ENCODE measurements at regions not wholly inside any gene's neighbourhood (a gene's known extent, or its start where the extent isn't known, plus 50 kb on each side); places are given as distances from the start of the nearest gene placed in this dataset.
A peak's percentile ranks its signal among the peaks of the same experiment; 100 is the strongest.

DNA sequence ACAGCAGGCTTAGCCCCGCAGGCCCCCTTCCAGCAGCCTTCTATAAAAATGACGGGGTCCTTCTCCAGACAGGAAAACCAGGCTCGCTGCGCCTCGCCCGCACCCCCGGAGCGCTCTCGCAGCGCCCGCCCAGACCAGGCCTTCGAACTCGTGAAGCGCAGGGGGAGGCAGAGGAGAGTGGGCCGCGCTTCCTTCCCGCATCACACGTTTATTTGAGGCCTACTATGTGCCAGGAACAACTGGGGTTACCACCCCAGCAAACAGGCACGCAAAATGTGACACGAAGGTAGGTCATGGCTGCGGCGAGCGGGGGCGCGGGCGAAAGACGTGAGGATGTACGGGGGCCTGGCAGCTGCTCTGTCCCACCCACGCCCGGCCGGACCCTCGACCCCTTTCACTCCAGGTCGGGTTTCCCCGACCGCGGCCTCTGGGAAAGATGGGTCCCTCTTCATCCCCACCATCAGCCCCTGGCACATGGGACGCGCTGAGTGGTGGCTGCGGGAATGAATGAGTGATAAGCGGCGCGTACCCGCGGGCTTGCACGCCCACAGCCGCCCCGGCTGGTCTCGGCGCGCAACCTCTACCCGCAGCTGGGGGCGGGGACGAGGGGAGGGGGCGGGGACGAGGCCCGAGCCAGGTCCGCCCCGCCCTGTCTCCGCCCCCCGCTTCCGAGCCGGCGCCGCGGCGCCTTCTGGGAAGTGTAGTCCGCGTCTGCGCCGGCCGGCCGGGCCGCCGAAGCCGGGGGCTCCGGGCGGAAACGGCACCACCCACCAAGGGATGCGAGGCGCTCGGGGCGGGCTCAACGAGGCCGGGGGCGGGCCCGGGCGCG, 59.1 kb downstream of the ZNF467 start:
- peaks cover 8% of the 10 kb centered on the region for H3K36me3 ChIP-seq (ENCODE audit: control insufficient read depth, insufficient read depth, low read length)
- H3K27ac ChIP-seq (ENCODE audit: low read depth, low read length), result peak overlapping the region; percentile 10

DNA sequence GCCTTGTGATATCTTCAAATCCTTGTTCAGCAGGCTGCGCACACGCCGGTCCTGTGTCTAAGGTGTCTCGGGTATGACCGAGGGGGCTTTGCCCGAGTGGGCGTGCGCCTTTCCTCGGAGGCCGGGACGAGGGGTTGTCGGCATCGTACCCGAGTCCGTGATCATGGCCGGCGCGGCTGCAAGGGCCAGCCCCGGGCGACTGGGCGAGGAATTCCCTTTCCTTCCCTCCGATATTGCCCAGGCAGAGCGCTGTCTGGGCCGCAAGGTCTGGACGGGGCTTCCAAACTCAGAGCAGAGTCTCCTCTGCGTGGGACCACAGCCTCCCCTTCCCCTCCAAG, 59.7 kb downstream of the ZNF467 start:
- peaks cover 34% of the 10 kb centered on the region for H3K4me1 ChIP-seq (ENCODE audit: control insufficient read depth, insufficient read depth, low read length)
- H3K27me3 ChIP-seq (ENCODE audit: control insufficient read depth, insufficient read depth, low read length), result no peaks in the 10 kb centered on the region
- peaks cover 12% of the 10 kb centered on the region for H3K9me3 ChIP-seq (ENCODE audit: control insufficient read depth, insufficient read depth, low read length)
- peaks cover 8% of the 10 kb centered on the region for H3K36me3 ChIP-seq (ENCODE audit: control insufficient read depth, insufficient read depth, low read length)
- no peak for DNase-seq (ENCODE audit: low read depth in 4 of 6, low spot score in 6 of 6)
- WGBS (ENCODE audit: insufficient coverage), result 67% methylated on average over 26 of the region's 26 CpGs
- H3K27ac ChIP-seq (ENCODE audit: low read depth, low read length), result no peak overlapping the region
- H3K4me3 ChIP-seq (ENCODE audit: low read depth, low read length), result peak overlapping the region; percentile 76

More for the DNA sequence above, 59.1 kb downstream of the ZNF467 start:
- peaks cover 38% of the 10 kb centered on the region for H3K4me1 ChIP-seq (ENCODE audit: control insufficient read depth, insufficient read depth, low read length)
- no peaks in the 10 kb centered on the region for H3K27me3 ChIP-seq (ENCODE audit: control insufficient read depth, insufficient read depth, low read length)
- 4% methylated on average over 82 of the region's 88 CpGs for WGBS (ENCODE audit: insufficient coverage)
- H3K9me3 ChIP-seq (ENCODE audit: control insufficient read depth, insufficient read depth, low read length), result peaks cover 10% of the 10 kb centered on the region
- H3K4me3 ChIP-seq (ENCODE audit: low read depth, low read length), result peak overlapping the region; percentile 76
- DNase-seq (ENCODE audit: low read depth in 4 of 6, low spot score in 6 of 6), result peak; percentile 63 to 98 (median 90)

DNA sequence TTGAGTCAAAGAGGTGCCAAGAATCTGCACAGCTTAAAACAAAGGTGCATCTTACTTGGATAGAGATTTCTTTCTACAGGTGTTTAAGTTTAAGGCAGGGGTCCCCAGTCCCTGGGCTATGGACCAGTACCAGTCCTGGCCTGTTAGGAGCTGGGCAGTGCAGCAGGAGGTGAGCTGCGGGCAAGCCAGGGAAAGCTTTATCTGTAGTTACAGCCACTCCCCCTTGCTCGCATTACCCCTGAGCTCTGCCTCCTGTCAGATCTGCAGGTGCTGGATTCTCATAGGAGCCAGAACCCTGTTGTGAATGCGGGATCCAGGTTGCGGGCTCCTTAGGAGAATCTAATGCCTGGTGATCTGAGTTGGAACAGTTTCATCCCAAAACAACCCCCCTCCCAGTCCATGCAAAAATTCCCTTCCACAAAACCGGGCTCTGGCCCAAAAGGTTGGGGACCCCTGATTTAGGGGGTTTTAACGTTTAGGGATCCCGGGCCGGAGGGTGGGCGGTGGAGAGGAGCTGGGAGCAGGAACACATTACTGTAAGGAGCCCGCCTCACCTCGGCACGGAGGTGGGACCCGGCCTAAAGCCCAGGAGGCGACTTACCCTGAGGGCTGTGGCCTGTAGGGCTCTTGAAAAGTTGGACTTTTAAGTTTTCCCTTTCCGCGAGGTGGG, 60.2 kb downstream of the ZNF467 start:
- H3K9me3 ChIP-seq (ENCODE audit: control insufficient read depth, insufficient read depth, low read length), result peaks cover 13% of the 10 kb centered on the region
- peaks cover 8% of the 10 kb centered on the region for H3K36me3 ChIP-seq (ENCODE audit: control insufficient read depth, insufficient read depth, low read length)
- no peak overlapping the region for H3K4me3 ChIP-seq (ENCODE audit: low read depth, low read length)
- no peaks in the 10 kb centered on the region for H3K27me3 ChIP-seq (ENCODE audit: control insufficient read depth, insufficient read depth, low read length)
- no peak for DNase-seq (ENCODE audit: low read depth in 4 of 6, low spot score in 6 of 6)
- no peak overlapping the region for H3K27ac ChIP-seq (ENCODE audit: low read depth, low read length)
- 80% methylated on average over 12 of the region's 16 CpGs for whole genome bisulfite sequencing (ENCODE audit: insufficient coverage)
- peaks cover 34% of the 10 kb centered on the region for H3K4me1 ChIP-seq (ENCODE audit: control insufficient read depth, insufficient read depth, low read length)

DNA sequence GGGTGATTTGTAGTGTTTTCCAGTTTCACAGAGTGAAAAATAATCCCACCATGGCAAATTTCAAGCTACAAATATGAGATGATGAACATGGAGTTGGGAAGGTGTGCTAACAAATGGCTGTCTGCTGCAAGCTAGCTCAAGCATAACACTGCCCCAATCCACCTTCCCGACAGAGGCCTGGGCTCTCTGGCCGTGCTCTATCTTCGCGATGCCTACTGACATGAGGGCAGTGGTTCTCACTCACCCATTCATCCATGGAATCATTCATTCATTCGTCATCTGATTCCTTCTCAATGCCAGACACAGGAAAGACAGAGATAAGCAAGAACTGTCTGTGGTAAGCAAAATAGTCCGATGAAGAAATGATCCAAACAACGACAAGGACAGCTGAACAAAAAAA, 65.4 kb downstream of the ZNF467 start:
- no peak overlapping the region for H3K27ac ChIP-seq (ENCODE audit: low read depth, low read length)
- no peaks in the 10 kb centered on the region for H3K36me3 ChIP-seq (ENCODE audit: control insufficient read depth, insufficient read depth, low read length)
- WGBS (ENCODE audit: insufficient coverage), result 91% methylated on average over 4 of the region's 7 CpGs
- DNase-seq (ENCODE audit: low read depth in 4 of 6, low spot score in 6 of 6), result no peak
- peaks cover 2% of the 10 kb centered on the region for H3K4me1 ChIP-seq (ENCODE audit: control insufficient read depth, insufficient read depth, low read length)
- H3K4me3 ChIP-seq (ENCODE audit: low read depth, low read length), result no peak overlapping the region
- no peaks in the 10 kb centered on the region for H3K27me3 ChIP-seq (ENCODE audit: control insufficient read depth, insufficient read depth, low read length)
- H3K9me3 ChIP-seq (ENCODE audit: control insufficient read depth, insufficient read depth, low read length), result peaks cover 13% of the 10 kb centered on the region

DNA sequence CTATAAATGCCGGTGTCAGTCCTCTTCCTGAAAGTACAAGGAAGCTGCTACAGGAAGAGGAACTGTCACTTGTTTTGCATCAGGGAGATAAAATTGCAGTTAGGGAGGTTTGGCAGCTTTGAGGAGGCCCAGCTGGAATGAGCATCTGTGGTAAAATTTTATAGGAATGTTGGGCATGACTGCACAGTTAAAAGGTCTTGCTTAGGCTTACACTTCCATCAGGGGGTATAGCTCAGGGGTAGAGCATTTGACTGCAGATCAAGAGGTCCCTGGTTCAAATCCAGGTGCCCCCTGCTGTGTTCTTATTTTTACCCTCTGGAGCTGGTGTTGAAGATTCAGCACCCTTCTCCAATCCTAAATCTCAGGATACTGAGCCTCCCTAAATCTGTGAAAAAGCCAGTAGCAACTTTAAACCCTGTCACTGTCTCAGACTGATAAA, 65.9 kb downstream of the ZNF467 start:
- Histone ChIP-seq H3K9me3 (ENCODE audit: control insufficient read depth, insufficient read depth, low read length) (peaks cover 13% of the 10 kb centered on the region), H3K4me3 (ENCODE audit: low read depth, low read length) (no peak overlapping the region), H3K27ac (ENCODE audit: low read depth, low read length) (no peak overlapping the region), H3K36me3 (ENCODE audit: control insufficient read depth, insufficient read depth, low read length) (no peaks in the 10 kb centered on the region), H3K27me3 (ENCODE audit: control insufficient read depth, insufficient read depth, low read length) (no peaks in the 10 kb centered on the region), H3K4me1 (ENCODE audit: control insufficient read depth, insufficient read depth, low read length) (no peaks in the 10 kb centered on the region)
- 75% methylated on average over 1 of the region's 1 CpG for WGBS (ENCODE audit: insufficient coverage)
- DNase-seq (ENCODE audit: low read depth in 4 of 6, low spot score in 6 of 6), result no peak

DNA sequence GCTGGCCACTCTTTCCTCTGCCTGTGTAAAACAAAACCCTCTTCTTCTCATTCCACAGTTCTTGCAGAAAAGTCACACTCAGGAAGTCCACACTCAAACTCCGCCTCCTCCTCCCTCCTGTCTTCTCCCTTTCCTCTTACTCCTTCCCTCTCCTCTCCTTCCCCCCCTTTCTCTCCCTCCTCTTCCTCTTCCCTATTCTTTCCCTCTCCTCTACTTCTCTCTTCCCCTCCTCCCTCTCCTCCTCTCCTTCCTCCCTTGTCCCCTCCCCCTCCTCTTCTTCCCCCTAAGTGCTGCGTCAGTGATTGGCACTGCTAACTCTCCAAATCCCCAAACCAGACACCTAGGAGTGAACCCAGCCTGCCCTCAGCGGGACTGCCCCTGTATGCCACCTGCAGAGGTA, 67.0 kb downstream of the ZNF467 start:
- WGBS (ENCODE audit: insufficient coverage), result 71% methylated on average over 3 of the region's 3 CpGs
- H3K4me1 ChIP-seq (ENCODE audit: control insufficient read depth, insufficient read depth, low read length), result no peaks in the 10 kb centered on the region

DNA sequence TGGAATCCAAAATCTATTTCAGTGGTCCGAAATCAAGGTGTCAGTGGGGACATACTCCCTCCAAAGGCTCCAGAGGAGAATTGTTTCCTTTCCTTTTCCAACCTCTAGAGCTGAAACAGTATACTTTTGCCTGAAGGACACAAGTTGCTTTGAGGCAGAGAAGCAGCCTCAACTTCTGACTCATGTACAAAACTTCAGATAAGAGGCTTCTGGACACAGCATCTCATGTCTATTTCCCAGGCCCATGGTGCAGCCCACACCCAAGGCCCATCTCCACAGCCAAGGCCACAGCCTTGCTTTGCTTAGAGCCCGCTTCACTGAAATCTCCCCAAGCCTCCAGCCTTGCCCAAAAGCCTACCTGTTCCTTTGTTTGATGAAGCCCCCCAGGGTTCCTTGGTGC, 68.9 kb downstream of the ZNF467 start:
- H3K36me3 ChIP-seq (ENCODE audit: control insufficient read depth, insufficient read depth, low read length), result no peaks in the 10 kb centered on the region
- H3K27me3 ChIP-seq (ENCODE audit: control insufficient read depth, insufficient read depth, low read length), result no peaks in the 10 kb centered on the region
- peaks cover 8% of the 10 kb centered on the region for H3K9me3 ChIP-seq (ENCODE audit: control insufficient read depth, insufficient read depth, low read length)
- DNase-seq (ENCODE audit: low read depth in 4 of 6, low spot score in 6 of 6), result no peak
- no peak overlapping the region for H3K27ac ChIP-seq (ENCODE audit: low read depth, low read length)
- H3K4me3 ChIP-seq (ENCODE audit: low read depth, low read length), result no peak overlapping the region
- H3K4me1 ChIP-seq (ENCODE audit: control insufficient read depth, insufficient read depth, low read length), result no peaks in the 10 kb centered on the region
- WGBS (ENCODE audit: insufficient coverage), result 89% methylated on average over 2 of the region's 2 CpGs

More for the DNA sequence above, 67.0 kb downstream of the ZNF467 start:
- Histone ChIP-seq H3K4me3 (ENCODE audit: low read depth, low read length) (no peak overlapping the region), H3K27me3 (ENCODE audit: control insufficient read depth, insufficient read depth, low read length) (no peaks in the 10 kb centered on the region), H3K9me3 (ENCODE audit: control insufficient read depth, insufficient read depth, low read length) (peaks cover 11% of the 10 kb centered on the region), H3K27ac (ENCODE audit: low read depth, low read length) (no peak overlapping the region), H3K36me3 (ENCODE audit: control insufficient read depth, insufficient read depth, low read length) (no peaks in the 10 kb centered on the region)
- no peak for DNase-seq (ENCODE audit: low read depth in 4 of 6, low spot score in 6 of 6)

DNA sequence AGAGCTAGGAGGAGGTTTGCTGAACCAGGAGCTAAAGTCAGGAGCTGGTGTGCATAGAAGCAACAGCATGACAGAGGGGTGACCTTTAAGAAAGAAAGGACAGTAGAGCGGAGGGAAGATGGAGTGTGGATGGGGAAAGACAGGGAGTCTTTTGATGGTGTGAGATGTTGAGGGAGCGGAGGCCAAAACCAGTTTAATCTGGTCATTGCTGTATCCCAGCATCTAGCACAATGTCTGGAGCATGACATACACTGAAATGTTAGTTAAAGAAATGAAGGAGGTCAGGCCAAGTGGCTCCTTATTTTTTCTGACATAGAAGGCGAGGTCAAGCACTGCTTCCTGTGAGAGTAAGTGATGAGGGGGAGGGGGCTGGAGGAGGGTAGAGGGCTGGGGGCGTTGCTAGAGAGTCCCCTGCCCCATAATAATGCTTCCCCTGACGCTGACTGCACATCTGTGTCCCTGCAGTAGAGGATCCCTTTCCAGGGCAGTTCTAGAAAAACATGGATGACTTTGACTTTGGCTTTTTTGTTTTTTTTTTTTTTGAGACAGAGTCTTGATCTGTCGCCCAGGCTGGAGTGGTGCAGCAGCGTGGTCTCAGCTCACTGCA, 70.2 kb downstream of the ZNF467 start:
- no peak for DNase-seq (ENCODE audit: low read depth in 4 of 6, low spot score in 6 of 6)
- H3K4me3 ChIP-seq (ENCODE audit: low read depth, low read length), result no peak overlapping the region
- no peaks in the 10 kb centered on the region for H3K27me3 ChIP-seq (ENCODE audit: control insufficient read depth, insufficient read depth, low read length)
- no peaks in the 10 kb centered on the region for H3K36me3 ChIP-seq (ENCODE audit: control insufficient read depth, insufficient read depth, low read length)
- WGBS (ENCODE audit: insufficient coverage), result 72% methylated on average over 5 of the region's 7 CpGs
- H3K9me3 ChIP-seq (ENCODE audit: control insufficient read depth, insufficient read depth, low read length), result peaks cover 2% of the 10 kb centered on the region
- H3K27ac ChIP-seq (ENCODE audit: low read depth, low read length), result no peak overlapping the region
- H3K4me1 ChIP-seq (ENCODE audit: control insufficient read depth, insufficient read depth, low read length), result no peaks in the 10 kb centered on the region

DNA sequence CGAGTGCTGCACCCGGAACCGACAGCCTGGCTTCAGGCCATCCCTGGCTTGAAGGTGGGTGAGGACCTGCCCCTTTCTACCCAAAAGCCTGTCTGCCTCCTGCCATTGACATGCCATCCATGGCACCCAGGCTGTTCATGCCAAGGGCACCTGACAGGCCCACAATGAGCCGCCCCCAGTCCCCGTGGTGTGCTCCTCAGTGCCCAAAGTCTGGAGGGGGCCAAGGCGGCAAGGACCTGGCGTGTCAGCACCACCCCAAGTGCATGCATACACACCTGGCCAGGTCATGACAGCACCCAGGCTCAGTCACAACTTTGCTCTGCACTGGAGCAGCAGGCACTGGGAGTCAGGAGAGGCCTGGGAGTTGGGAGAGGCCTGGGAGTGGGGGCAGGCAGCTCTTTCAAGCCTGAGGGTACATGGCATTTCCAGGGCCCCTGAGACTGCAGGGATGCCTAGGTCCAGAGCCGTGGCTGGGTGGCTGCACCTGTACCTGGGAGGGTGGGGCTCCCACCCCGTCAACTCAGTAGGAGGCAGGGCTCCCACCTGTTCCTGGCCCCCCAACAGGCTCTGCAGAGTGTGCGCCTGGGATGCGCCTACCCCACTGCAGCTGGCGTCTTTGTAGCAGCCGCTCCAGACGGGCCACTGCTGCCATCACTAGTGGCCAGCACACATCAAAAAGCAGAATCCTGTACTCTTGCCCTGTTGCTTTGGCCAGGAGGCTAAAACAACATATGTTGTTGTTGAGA, 71.7 kb downstream of the ZNF467 start:
- DNase-seq (ENCODE audit: low read depth in 4 of 6, low spot score in 6 of 6), result no peak
- H3K4me1 ChIP-seq (ENCODE audit: control insufficient read depth, insufficient read depth, low read length), result no peaks in the 10 kb centered on the region
- H3K9me3 ChIP-seq (ENCODE audit: control insufficient read depth, insufficient read depth, low read length), result peaks cover 2% of the 10 kb centered on the region
- no peak overlapping the region for H3K27ac ChIP-seq (ENCODE audit: low read depth, low read length)
- H3K36me3 ChIP-seq (ENCODE audit: control insufficient read depth, insufficient read depth, low read length), result no peaks in the 10 kb centered on the region
- no peaks in the 10 kb centered on the region for H3K27me3 ChIP-seq (ENCODE audit: control insufficient read depth, insufficient read depth, low read length)
- H3K4me3 ChIP-seq (ENCODE audit: low read depth, low read length), result no peak overlapping the region
- WGBS (ENCODE audit: insufficient coverage), result 92% methylated on average over 14 of the region's 14 CpGs

Measured in spinal cord (tissue), 9 donors.